ENCODE measurements at regions not wholly inside any gene's neighbourhood (a gene's known extent, or its start where the extent isn't known, plus 50 kb on each side); places are given as distances from the start of the nearest gene placed in this dataset.
"Not testable (repeated sequence)": the region's sequence is repeated elsewhere in the genome, so short reads cannot be mapped to it uniquely, and the experiment has no call there.

- Histone ChIP-seq H3K4me3 (no peak overlapping the region), H3K27ac (no peak overlapping the region), H3K4me1 (no peaks in the 10 kb centered on the region), H3K9me3 (peaks cover 7% of the 10 kb centered on the region), H3K27me3 (no peaks in the 10 kb centered on the region), H3K36me3 (no peaks in the 10 kb centered on the region)
- ATAC-seq: peak; percentile 36
- no peak for TF ChIP-seq CTCF (IDR thresholded peaks at IDR 0.05)
- intact Hi-C loops (cut with DNase I): no loop called here
- no peak for DNase-seq
Observed at GRCh38 chr22:11598492-11599440, 3929.2 kb upstream of the OR11H1 start.

- H3K9me3 ChIP-seq: not testable (repeated sequence)
Observed at GRCh38 chr22:11599456-11599855, 3928.5 kb upstream of the OR11H1 start.

GRCh38 chr22:11600161-11600560 lies 3927.8 kb upstream of the OR11H1 start:
- H3K9me3 ChIP-seq; DNase-seq; intact Hi-C loops (cut with DNase I): not testable (repeated sequence)

More at GRCh38 chr22:11599456-11599855, 3928.5 kb upstream of the OR11H1 start:
- H3K4me3 ChIP-seq; H3K27me3 ChIP-seq; H3K4me1 ChIP-seq; H3K36me3 ChIP-seq; DNase-seq; ATAC-seq; intact Hi-C loops (cut with DNase I); H3K27ac ChIP-seq: not testable (repeated sequence)

GRCh38 chr22:11600896-11601890 lies 3926.8 kb upstream of the OR11H1 start:
- H3K27me3 ChIP-seq; H3K4me3 ChIP-seq; H3K27ac ChIP-seq; DNase-seq; ATAC-seq; H3K9me3 ChIP-seq; H3K36me3 ChIP-seq; H3K4me1 ChIP-seq; intact Hi-C loops (cut with DNase I): not testable (repeated sequence)

More at GRCh38 chr22:11600161-11600560, 3927.8 kb upstream of the OR11H1 start:
- not testable (repeated sequence) for H3K27me3 ChIP-seq, H3K4me1 ChIP-seq, H3K36me3 ChIP-seq, H3K4me3 ChIP-seq, H3K27ac ChIP-seq
- ATAC-seq: peak; percentile 39

GRCh38 chr22:11604635-11605395 lies 3923.2 kb upstream of the OR11H1 start:
- H3K36me3 ChIP-seq; intact Hi-C loops (cut with DNase I); H3K4me3 ChIP-seq; H3K27ac ChIP-seq; DNase-seq; ATAC-seq; H3K4me1 ChIP-seq; H3K27me3 ChIP-seq: not testable (repeated sequence)
- peaks cover 22% of the 10 kb centered on the region for H3K9me3 ChIP-seq

- ATAC-seq: no peak
Observed at GRCh38 chr22:11605468-11605981, 3922.5 kb upstream of the OR11H1 start.

GRCh38 chr22:11606047-11607000 lies 3921.7 kb upstream of the OR11H1 start:
- intact Hi-C loops (cut with DNase I); ATAC-seq; H3K36me3 ChIP-seq; H3K4me3 ChIP-seq; H3K27ac ChIP-seq; H3K27me3 ChIP-seq; H3K4me1 ChIP-seq: not testable (repeated sequence)
- H3K9me3 ChIP-seq: peaks cover 28% of the 10 kb centered on the region
- DNase-seq: peak; percentile 62

More at GRCh38 chr22:11605468-11605981, 3922.5 kb upstream of the OR11H1 start:
- DNase-seq: peak; percentile 65
- no peak for TF ChIP-seq CTCF (IDR thresholded peaks at IDR 0.05)
- H3K36me3 ChIP-seq: no peaks in the 10 kb centered on the region
- H3K9me3 ChIP-seq: peaks cover 22% of the 10 kb centered on the region
- no peak overlapping the region for H3K27ac ChIP-seq
- no peaks in the 10 kb centered on the region for H3K4me1 ChIP-seq
- intact Hi-C loops (cut with DNase I): no loop called here
- no peak overlapping the region for H3K4me3 ChIP-seq
- no peaks in the 10 kb centered on the region for H3K27me3 ChIP-seq

- H3K4me3 ChIP-seq; H3K27ac ChIP-seq; H3K27me3 ChIP-seq; intact Hi-C loops (cut with DNase I); H3K36me3 ChIP-seq; ATAC-seq; DNase-seq; H3K4me1 ChIP-seq: not testable (repeated sequence)
- H3K9me3 ChIP-seq: peaks cover 30% of the 10 kb centered on the region
Observed at GRCh38 chr22:11607215-11607614, 3920.8 kb upstream of the OR11H1 start.

GRCh38 chr22:11608486-11608885 lies 3919.5 kb upstream of the OR11H1 start:
- H3K27me3 ChIP-seq; DNase-seq; intact Hi-C loops (cut with DNase I); H3K4me1 ChIP-seq; H3K4me3 ChIP-seq; H3K36me3 ChIP-seq; H3K27ac ChIP-seq; ATAC-seq: not testable (repeated sequence)
- H3K9me3 ChIP-seq: peaks cover 32% of the 10 kb centered on the region

- ATAC-seq: not testable (repeated sequence)
- peaks cover 33% of the 10 kb centered on the region for H3K9me3 ChIP-seq
Observed at GRCh38 chr22:11609193-11609592, 3918.8 kb upstream of the OR11H1 start.

More at GRCh38 chr22:11609193-11609592, 3918.8 kb upstream of the OR11H1 start:
- H3K4me1 ChIP-seq; H3K27me3 ChIP-seq; H3K27ac ChIP-seq; DNase-seq; intact Hi-C loops (cut with DNase I); H3K4me3 ChIP-seq; H3K36me3 ChIP-seq: not testable (repeated sequence)
